Stimulated activated naive CD8-positive, alpha-beta T cell treated with anti-CD3 and anti-CD28 coated beads, Interleukin-15, amount 100 ng/mL, for 72 hours (primary cell): ENCODE measurements at regions not wholly inside any gene's neighbourhood (a gene's known extent, or its start where the extent isn't known, plus 50 kb on each side); places are given as distances from the start of the nearest gene placed in this dataset.
A peak's percentile ranks its signal among the peaks of the same experiment; 100 is the strongest.
"Not testable (repeated sequence)": the region's sequence is repeated elsewhere in the genome, so short reads cannot be mapped to it uniquely, and the experiment has no call there.

Experiments used
- ATAC-seq: fragments of 150-1000 bp; cut with Tn5 transposase; 2 replicates; pipeline ENCODE4 v1.10.0; 2021; ENCODE audit warnings: mild to moderate bottlenecking, moderate library complexity
- DNase-seq, 2 donors: peaks; one replicate each; pipeline ENCODE4 v3.0.0; 2021 to 2022
- H3K27ac Mint-ChIP-seq, 2 donors: one replicate each; pipeline ENCODE4 v1.8.0; 2022; ENCODE audit warnings: mild to moderate bottlenecking in 2 of 2, mixed read lengths in 2 of 2, moderate library complexity in 2 of 2
- H3K27me3 Mint-ChIP-seq: one replicate; pipeline ENCODE4 v1.8.0; 2022; ENCODE audit warnings: mixed read lengths
- H3K4me1 Mint-ChIP-seq: one replicate; pipeline ENCODE4 v1.8.0; 2022; ENCODE audit warnings: mild to moderate bottlenecking, mixed read lengths
- H3K4me3 Mint-ChIP-seq, 2 donors: one replicate each; pipeline ENCODE4 v1.8.0; 2022; ENCODE audit warnings: mild to moderate bottlenecking in 2 of 2, mixed read lengths in 2 of 2, moderate library complexity in 1 of 2
- H3K9me3 Mint-ChIP-seq, 2 donors: one replicate each; pipeline ENCODE4 v1.8.0; 2022; ENCODE audit warnings: mixed read lengths in 2 of 2

GRCh38 chr17:68097161-68097805, 61.7 kb downstream of the KPNA2 start:
- Mint-ChIP-seq H3K27ac (no peak overlapping the region), H3K9me3 (no peaks in the 10 kb centered on the region), H3K4me3 (no peak overlapping the region), H3K4me1 (peaks cover 18% of the 10 kb centered on the region), H3K27me3 (no peaks in the 10 kb centered on the region)
- ATAC-seq (no peak), DNase-seq (no peak)

DNA sequence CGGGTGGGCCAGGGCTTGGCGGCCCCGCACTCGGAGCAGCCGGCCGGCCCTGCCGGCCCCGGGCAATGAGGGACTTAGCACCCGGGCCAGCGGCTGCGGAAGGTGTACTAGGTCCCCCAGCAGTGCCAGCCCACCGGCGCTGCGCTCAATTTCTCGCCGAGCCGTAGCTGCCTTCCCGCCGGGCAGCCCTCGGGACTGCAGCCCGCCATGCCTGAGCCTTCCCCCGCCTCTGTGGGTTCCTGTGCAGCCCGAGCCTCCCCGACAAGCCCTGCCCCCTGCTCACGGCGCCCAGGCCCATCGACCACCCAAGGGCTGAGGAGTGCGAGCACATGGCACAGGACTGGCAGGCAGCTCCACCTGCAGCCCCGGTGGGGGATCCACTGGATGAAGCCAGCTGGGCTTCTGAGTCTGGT, 63.8 kb downstream of the KPNA2 start:
- not testable (repeated sequence) for DNase-seq, H3K4me3 Mint-ChIP-seq, H3K27ac Mint-ChIP-seq, H3K27me3 Mint-ChIP-seq, H3K9me3 Mint-ChIP-seq, ATAC-seq
- peaks cover 36% of the 10 kb centered on the region for H3K4me1 Mint-ChIP-seq

- H3K4me3 Mint-ChIP-seq, result peak overlapping the region; percentile 93
- DNase-seq (no peak), ATAC-seq (no peak)
- no peaks in the 10 kb centered on the region for H3K9me3 Mint-ChIP-seq
- peak overlapping the region in 1 of 2 donors; percentile 52 for H3K27ac Mint-ChIP-seq
- no peaks in the 10 kb centered on the region for H3K27me3 Mint-ChIP-seq
- H3K4me1 Mint-ChIP-seq, result peaks cover 41% of the 10 kb centered on the region
These were observed 64.6 kb downstream of the KPNA2 start for GRCh38 chr17:68100000-68100641.

DNA sequence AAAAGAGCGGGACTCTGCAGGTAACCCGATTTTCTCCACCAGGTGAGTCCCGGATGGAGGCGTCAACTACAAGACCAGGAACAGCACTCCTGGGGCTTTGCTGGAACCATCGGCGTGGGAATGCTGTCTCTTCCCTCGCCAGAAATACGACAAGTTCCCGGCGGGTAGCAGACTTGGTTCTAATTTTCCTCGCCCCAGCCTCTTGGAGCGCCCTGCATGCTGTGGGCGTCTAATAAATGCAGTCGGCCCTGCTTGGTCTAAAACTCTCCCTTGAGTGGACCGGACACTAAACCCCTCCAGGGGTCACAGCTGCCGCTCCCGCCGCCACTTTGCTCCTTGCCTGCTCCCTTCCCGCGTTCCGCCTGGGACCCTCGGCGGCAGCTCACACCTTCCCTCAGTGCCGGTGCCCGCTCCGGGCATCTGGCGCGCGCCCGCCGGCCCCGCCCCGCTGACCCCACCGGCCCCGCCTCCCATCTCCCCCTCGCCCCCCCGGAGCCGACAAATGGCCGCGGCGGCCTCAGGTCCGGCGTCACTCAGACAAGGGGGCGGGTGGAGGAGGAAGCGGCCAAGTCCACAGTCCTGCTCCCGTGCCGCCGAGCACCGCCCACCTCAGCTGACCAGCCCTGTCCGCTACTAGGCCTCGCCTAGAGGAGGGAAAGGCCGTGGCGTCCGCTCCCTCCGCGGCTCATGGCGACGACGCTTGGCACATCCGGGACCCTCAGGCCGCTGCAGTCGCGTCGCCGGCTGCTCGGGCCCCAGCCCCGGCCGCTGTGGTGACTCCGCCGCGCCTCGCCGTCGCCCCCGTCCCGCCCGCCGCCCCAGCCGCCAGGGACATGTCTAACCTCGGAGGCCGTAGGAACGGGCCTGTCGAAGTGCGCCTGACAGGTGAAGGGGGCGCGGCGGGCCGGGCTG, 65.8 kb downstream of the KPNA2 start:
- peak overlapping the region; percentile 93 to 96 for H3K27ac Mint-ChIP-seq
- H3K9me3 Mint-ChIP-seq, result no peaks in the 10 kb centered on the region
- ATAC-seq (peak; percentile 87), DNase-seq (peak; percentile 63 to 77)
- no peaks in the 10 kb centered on the region for H3K27me3 Mint-ChIP-seq
- H3K4me3 Mint-ChIP-seq, result peak overlapping the region; percentile 93
- peaks cover 47% of the 10 kb centered on the region for H3K4me1 Mint-ChIP-seq

- H3K4me3 Mint-ChIP-seq, result peak overlapping the region; percentile 93
- peak; percentile 24 for ATAC-seq
- peaks cover 53% of the 10 kb centered on the region for H3K4me1 Mint-ChIP-seq
- H3K27me3 Mint-ChIP-seq, result no peaks in the 10 kb centered on the region
- DNase-seq, result no peak
- H3K27ac Mint-ChIP-seq, result peak overlapping the region; percentile 93 to 96
- no peaks in the 10 kb centered on the region for H3K9me3 Mint-ChIP-seq
These were observed 66.4 kb downstream of the KPNA2 start for GRCh38 chr17:68101987-68102314.

DNA sequence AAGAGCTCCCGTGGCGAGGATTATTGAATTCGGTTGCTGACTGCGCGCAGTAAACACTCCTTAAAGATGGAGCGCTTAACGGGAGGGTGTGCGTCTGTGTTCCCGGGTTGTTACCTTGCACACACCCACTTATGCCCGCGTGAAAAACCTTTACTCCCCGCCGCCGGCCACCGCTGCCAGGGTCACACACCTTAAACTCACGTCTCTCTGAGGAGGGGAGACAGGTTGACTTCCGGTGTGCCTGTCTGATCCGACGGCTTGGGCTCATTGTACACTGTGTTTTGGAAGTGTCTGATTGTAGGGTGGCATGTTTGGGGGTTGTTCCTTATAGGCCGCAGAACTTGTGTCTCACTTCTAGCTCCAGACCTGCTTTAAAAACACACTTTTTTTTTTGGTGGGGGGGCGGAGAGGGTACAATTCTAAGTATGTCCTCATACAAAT, 66.8 kb downstream of the KPNA2 start:
- ATAC-seq, result peak; percentile 50
- Mint-ChIP-seq H3K27me3 (no peaks in the 10 kb centered on the region), H3K9me3 (no peaks in the 10 kb centered on the region), H3K4me3 (peak overlapping the region; percentile 93), H3K4me1 (peaks cover 57% of the 10 kb centered on the region), H3K27ac (peak overlapping the region; percentile 93 to 96)
- peak; percentile 25 to 27 for DNase-seq

DNA sequence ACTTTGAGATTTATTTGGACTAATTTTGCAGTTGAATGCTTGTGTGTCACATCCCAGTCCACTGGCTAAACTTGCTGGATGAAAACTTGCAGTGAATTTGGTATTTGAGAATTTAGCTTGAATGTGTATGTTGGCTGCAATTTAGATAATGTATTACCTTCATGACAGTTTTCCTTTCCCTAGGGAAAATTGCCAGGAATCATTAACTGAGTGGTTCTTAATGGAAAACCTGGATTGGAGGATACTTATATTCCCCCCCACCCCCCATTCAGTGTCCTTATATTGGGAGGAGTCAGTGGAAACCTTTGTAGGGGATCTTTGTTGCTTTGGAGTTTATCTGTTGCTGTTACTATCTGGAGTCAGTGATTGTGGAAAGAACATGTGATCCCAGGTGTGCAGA, 67.6 kb downstream of the KPNA2 start:
- DNase-seq, result no peak
- no peak for ATAC-seq
- Mint-ChIP-seq H3K4me3 (peak overlapping the region; percentile 93), H3K9me3 (no peaks in the 10 kb centered on the region), H3K4me1 (peaks cover 59% of the 10 kb centered on the region), H3K27me3 (no peaks in the 10 kb centered on the region), H3K27ac (no peak overlapping the region)

DNA sequence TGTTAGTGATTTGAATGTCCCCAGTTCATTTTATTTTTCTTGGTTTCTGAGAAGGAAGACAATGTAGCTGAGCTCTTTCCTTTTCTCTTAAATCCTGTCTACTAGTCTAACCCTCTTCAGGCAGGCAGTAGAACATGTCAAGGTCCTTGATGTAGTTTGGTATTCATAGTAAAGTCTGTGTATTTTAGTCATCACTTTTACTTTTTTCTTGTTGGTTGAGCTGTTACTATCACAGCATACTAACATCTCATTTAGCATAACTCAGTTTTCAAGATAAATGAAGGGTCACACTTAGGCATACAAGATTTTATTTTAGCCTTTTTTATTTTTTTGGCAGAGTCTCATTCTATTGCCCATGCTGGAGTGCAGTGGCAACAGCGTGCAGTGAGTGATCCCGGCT, 70.5 kb downstream of the KPNA2 start:
- no peak for DNase-seq
- no peak overlapping the region for H3K4me3 Mint-ChIP-seq
- H3K9me3 Mint-ChIP-seq, result no peaks in the 10 kb centered on the region
- H3K27me3 Mint-ChIP-seq, result no peaks in the 10 kb centered on the region
- H3K27ac Mint-ChIP-seq, result no peak overlapping the region
- ATAC-seq, result no peak
- peaks cover 49% of the 10 kb centered on the region for H3K4me1 Mint-ChIP-seq

DNA sequence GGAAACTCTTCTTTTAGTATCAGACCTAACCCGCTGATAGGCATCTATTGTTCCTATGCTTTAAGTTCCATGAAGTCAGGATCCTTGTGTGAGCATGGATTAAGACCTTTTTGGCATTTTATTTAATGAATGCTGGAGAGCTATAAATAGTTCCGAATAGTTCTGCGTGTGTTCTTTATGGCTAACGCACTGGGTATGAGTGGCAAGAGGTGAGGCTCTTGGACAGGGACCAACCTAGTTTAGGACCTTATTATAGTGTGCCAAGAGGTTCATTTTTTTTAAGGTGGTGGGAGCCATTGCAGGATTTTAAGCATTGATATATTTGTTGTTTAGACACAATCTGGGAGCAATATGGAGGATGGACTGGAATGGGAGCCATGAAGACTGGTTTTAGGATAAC, 71.8 kb downstream of the KPNA2 start:
- no peak for ATAC-seq
- Mint-ChIP-seq H3K4me1 (peaks cover 40% of the 10 kb centered on the region), H3K4me3 (no peak overlapping the region), H3K9me3 (no peaks in the 10 kb centered on the region), H3K27me3 (no peaks in the 10 kb centered on the region), H3K27ac (no peak overlapping the region)
- no peak for DNase-seq

- Mint-ChIP-seq H3K4me3 (no peak overlapping the region), H3K27me3 (no peaks in the 10 kb centered on the region), H3K27ac (no peak overlapping the region), H3K9me3 (no peaks in the 10 kb centered on the region), H3K4me1 (peaks cover 29% of the 10 kb centered on the region)
- ATAC-seq, result no peak
- no peak for DNase-seq
These were observed 72.9 kb downstream of the KPNA2 start for GRCh38 chr17:68108313-68109000.

- not testable (repeated sequence) for DNase-seq, ATAC-seq, H3K27ac Mint-ChIP-seq, H3K4me3 Mint-ChIP-seq, H3K27me3 Mint-ChIP-seq, H3K9me3 Mint-ChIP-seq
- H3K4me1 Mint-ChIP-seq, result peaks cover 23% of the 10 kb centered on the region
These were observed 73.9 kb downstream of the KPNA2 start for GRCh38 chr17:68109404-68109803.

GRCh38 chr17:68116211-68116610, 80.7 kb downstream of the KPNA2 start:
- not testable (repeated sequence) for H3K9me3 Mint-ChIP-seq, H3K4me1 Mint-ChIP-seq, H3K4me3 Mint-ChIP-seq, ATAC-seq, DNase-seq, H3K27me3 Mint-ChIP-seq, H3K27ac Mint-ChIP-seq

DNA sequence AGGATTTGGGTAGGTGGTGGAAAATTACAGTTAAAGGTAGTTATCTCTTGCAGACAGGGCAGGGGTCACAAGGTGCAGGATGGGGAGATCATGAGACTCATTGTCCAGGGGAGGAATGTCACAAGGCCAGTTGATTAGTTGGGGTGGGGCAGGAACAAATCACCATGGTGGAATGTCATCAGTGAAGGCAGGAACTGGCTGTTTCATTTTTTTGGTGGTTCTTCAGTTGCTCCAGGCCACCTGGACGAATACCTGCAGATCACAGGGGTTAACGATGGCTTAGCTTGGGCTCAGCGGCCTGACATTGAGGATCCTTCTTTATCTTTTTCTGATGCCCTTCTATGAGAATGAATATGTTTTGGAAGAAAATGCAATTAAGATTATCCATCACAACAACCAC, 87.1 kb downstream of the KPNA2 start:
- no peak for ATAC-seq
- Mint-ChIP-seq H3K9me3 (peaks cover 0 to 5% of the 10 kb centered on the region in 2 donors), H3K4me3 (no peak overlapping the region), H3K27ac (no peak overlapping the region), H3K27me3 (no peaks in the 10 kb centered on the region), H3K4me1 (peaks cover 22% of the 10 kb centered on the region)
- no peak for DNase-seq

DNA sequence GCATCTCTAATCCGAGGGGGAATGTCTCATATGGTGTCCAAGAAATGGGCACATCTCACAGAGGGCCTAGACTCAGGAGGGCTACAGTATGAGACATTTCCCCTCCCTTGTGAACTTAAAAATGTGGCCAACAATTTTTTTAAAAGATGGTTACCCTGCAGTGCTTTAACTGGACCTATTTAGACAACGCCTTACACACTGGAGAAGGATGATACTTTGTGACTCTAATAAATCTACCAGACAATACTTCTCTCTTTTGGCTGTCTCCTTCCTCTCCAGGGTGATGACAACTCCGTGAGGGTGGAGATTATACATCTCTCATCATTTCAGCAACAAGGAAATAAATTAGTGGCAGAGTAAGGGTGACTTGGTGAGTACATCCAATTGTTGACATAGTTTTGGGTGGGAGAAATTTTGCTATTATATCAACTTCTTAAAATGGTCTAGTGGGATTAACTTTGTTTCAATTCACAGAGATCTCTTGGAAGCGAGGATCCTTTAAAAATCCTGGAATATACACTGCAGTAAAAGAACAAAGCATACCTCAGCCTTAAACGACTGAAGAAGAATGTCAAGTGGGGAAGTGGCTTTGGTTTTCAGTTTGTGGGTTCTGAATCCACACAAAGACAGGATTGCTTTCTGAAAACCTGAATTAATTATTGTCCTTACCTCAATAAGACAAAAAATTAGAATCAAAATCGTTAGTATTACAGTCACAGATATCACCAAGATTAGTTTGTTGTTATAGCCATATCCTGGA, 89.8 kb downstream of the KPNA2 start:
- Mint-ChIP-seq H3K9me3 (peaks cover 0 to 5% of the 10 kb centered on the region in 2 donors), H3K4me3 (no peak overlapping the region), H3K27me3 (no peaks in the 10 kb centered on the region), H3K4me1 (peaks cover 22% of the 10 kb centered on the region), H3K27ac (peak overlapping the region in 1 of 2 donors; percentile 73)
- no peak for DNase-seq
- no peak for ATAC-seq

DNA sequence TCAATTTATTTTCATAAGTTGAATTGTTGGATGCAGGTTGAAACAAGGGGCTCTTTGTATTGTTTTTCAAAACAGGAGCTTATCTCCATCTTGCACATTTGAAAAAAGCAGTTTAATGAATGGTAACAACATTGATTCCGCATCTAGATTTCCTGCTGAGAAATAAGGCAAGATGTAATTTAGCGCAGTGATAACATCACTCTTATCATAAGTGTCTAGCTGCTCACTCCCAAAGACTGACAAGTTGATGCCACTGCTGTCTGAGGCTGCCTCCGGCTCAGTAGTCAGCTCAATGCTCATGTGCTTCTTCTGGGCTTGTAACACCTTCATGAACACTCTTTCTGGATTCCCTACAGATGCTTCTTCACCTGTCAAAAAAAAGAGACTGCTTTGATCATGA, 92.4 kb downstream of the KPNA2 start:
- no peak for DNase-seq
- Mint-ChIP-seq H3K27me3 (no peaks in the 10 kb centered on the region), H3K9me3 (no peaks in the 10 kb centered on the region), H3K27ac (no peak overlapping the region), H3K4me3 (no peak overlapping the region), H3K4me1 (peaks cover 22% of the 10 kb centered on the region)
- no peak for ATAC-seq
